ENCODE measurements at regions not wholly inside any gene's neighbourhood (a gene's known extent, or its start where the extent isn't known, plus 50 kb on each side); places are given as distances from the start of the nearest gene placed in this dataset.

DNA sequence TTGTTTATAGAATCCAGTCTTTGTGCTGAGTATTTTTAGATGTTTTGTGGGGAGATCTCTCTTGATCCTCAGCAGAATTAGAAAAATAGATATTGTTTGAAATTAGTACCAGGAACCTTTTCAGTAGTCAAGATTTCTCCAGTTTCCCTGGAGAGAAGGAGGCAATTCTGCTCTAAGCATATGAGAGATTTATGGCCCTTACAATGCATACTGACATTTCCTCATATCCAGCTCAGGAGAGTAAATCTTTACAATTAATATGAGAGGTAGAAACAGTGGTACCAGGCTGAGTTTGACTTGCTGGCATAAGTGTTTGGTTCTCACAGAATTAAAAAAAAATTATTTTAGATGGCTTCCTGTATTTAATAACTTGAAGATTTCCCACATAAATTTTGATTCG lies 239.1 kb upstream of the SGO1 start:
- Mint-ChIP-seq H3K27me3 (ENCODE audit: low read depth) (no peaks in the 10 kb centered on the region), H3K4me1 (no peaks in the 10 kb centered on the region), H3K9me3 (peaks cover 18 to 22% of the 10 kb centered on the region in 2 experiments), H3K27ac (no peak overlapping the region), H3K4me3 (no peak overlapping the region), H3K36me3 (ENCODE audit: insufficient read depth in 1 of 3, low read depth in 3 of 3) (peaks cover 0 to 2% (median 0%) of the 10 kb centered on the region in 3 experiments; a peak in 2 of 7 replicates)
- H3K4me2 ChIP-seq (ENCODE audit: insufficient read depth, insufficient read length, low read length): no peak overlapping the region
- H4K8ac ChIP-seq (replicated peaks; ENCODE audit: insufficient read length, low read depth, low read length): no peak overlapping the region
- H3K27me3 ChIP-seq (ENCODE audit: insufficient read depth, low read length): no peaks in the 10 kb centered on the region
- no peak overlapping the region for H3K14ac ChIP-seq (ENCODE audit: insufficient read depth, low read length)
- H3T11ph ChIP-seq (ENCODE audit: low read length): no peak overlapping the region
- no peak overlapping the region for H3K56ac ChIP-seq (ENCODE audit: insufficient read length, low read depth, low read length)
- H3K4me1 ChIP-seq (ENCODE audit: insufficient read depth, low read length): no peaks in the 10 kb centered on the region
- H3K79me1 ChIP-seq (ENCODE audit: insufficient read depth, low read depth, low read length, poor library complexity, severe bottlenecking): no peaks in the 10 kb centered on the region
- H3K23me2 ChIP-seq (ENCODE audit: insufficient read length, low read depth, low read length, poor library complexity, severe bottlenecking): no peaks in the 10 kb centered on the region
- no peak overlapping the region for H3K18ac ChIP-seq (ENCODE audit: insufficient read length, low read depth, low read length)
- H3K4ac ChIP-seq (ENCODE audit: low read depth, low read length): no peak overlapping the region
- H3K23ac ChIP-seq (ENCODE audit: insufficient read length, low read depth, low read length): no peak overlapping the region
- no peak overlapping the region for H2AK5ac ChIP-seq (ENCODE audit: insufficient read length, low read length)
- DNase-seq: no peak
- H2BK20ac ChIP-seq (ENCODE audit: low read depth, low read length, poor library complexity, severe bottlenecking): no peak overlapping the region
- no peaks in the 10 kb centered on the region for H3K9me3 ChIP-seq (ENCODE audit: control insufficient read depth, low read depth, low read length)
- no peak overlapping the region for H4K91ac ChIP-seq (ENCODE audit: insufficient read length, low read depth, low read length)
- H2BK15ac ChIP-seq (ENCODE audit: low read depth, low read length): no peak overlapping the region
- TF ChIP-seq, protein P1, sequence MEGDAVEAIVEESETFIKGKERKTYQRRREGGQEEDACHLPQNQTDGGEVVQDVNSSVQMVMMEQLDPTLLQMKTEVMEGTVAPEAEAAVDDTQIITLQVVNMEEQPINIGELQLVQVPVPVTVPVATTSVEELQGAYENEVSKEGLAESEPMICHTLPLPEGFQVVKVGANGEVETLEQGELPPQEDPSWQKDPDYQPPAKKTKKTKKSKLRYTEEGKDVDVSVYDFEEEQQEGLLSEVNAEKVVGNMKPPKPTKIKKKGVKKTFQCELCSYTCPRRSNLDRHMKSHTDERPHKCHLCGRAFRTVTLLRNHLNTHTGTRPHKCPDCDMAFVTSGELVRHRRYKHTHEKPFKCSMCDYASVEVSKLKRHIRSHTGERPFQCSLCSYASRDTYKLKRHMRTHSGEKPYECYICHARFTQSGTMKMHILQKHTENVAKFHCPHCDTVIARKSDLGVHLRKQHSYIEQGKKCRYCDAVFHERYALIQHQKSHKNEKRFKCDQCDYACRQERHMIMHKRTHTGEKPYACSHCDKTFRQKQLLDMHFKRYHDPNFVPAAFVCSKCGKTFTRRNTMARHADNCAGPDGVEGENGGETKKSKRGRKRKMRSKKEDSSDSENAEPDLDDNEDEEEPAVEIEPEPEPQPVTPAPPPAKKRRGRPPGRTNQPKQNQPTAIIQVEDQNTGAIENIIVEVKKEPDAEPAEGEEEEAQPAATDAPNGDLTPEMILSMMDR (conservative IDR thresholded peaks at IDR 0.05): no peak
- H3K27ac ChIP-seq (ENCODE audit: insufficient read length, low read depth, low read length): no peak overlapping the region
- H3K79me2 ChIP-seq (ENCODE audit: insufficient read depth, low read length): no peaks in the 10 kb centered on the region
- no peak overlapping the region for H2AFZ ChIP-seq (ENCODE audit: low read length)
- no peak overlapping the region for H2BK5ac ChIP-seq (ENCODE audit: insufficient read length, low read length)
- no peak overlapping the region for H3K9ac ChIP-seq (ENCODE audit: extremely low read depth, insufficient read length, low read length)
- H4K20me1 ChIP-seq (ENCODE audit: control insufficient read depth, insufficient read depth, insufficient read length): no peaks in the 10 kb centered on the region
- no peak overlapping the region for H4K5ac ChIP-seq (ENCODE audit: insufficient read length, low read depth, low read length)
- WGBS (ENCODE audit: extremely low coverage, insufficient read length, low lambda C conversion rate): no CpG with 5 or more reads among the region's 1 CpG
- H2BK12ac ChIP-seq (ENCODE audit: insufficient read length, low read depth, low read length): no peak overlapping the region
- H2BK120ac ChIP-seq (ENCODE audit: low read depth, low read length, poor library complexity, severe bottlenecking): no peak overlapping the region

Data from H9 (cell line).